HUES64 (cell line): ENCODE measurements at regions not wholly inside any gene's neighbourhood (a gene's known extent, or its start where the extent isn't known, plus 50 kb on each side); places are given as distances from the start of the nearest gene placed in this dataset.
"Not testable (repeated sequence)": the region's sequence is repeated elsewhere in the genome, so short reads cannot be mapped to it uniquely, and the experiment has no call there.

Experiments
- H3K27ac ChIP-seq: 2 replicates; pipeline ENCODE4 v1.7.0; 2013; ENCODE audit warnings: low read depth, low read length, inconsistent platforms
- H3K27me3 ChIP-seq: 2 replicates; pipeline ENCODE4 v1.6.1; 2013; ENCODE audit warnings: mild to moderate bottlenecking, low read length; ENCODE audit not compliant: insufficient read depth
- H3K36me3 ChIP-seq: 2 replicates; pipeline ENCODE4 v1.6.1; 2013; ENCODE audit warnings: mild to moderate bottlenecking, low read length; ENCODE audit not compliant: insufficient read depth
- H3K4me1 ChIP-seq: 2 replicates; pipeline ENCODE4 v1.6.1; 2013; ENCODE audit warnings: mild to moderate bottlenecking, low read length, moderate library complexity; ENCODE audit not compliant: insufficient read depth
- H3K4me3 ChIP-seq: 2 replicates; pipeline ENCODE4 v1.5.1; 2013; ENCODE audit warnings: mild to moderate bottlenecking, low read length, moderate library complexity
- H3K9ac ChIP-seq: 2 replicates; pipeline ENCODE4 v1.6.1; 2013; ENCODE audit warnings: mild to moderate bottlenecking, low read depth, low read length
- H3K9me3 ChIP-seq: 2 replicates; pipeline ENCODE4 v1.6.1; 2013; ENCODE audit warnings: low read depth, low read length; ENCODE audit not compliant: insufficient read depth
- WGBS: fragments of 150-250, 120-280 bp; methylation state at CpG from one replicate; pipeline ENCODE4 v1.1.7; 2013; ENCODE audit warnings: missing lambda C conversion rate; 5-methylcytosine and 5-hydroxymethylcytosine counted together

GRCh38 chr16:7887316-7887715 lies 554.7 kb downstream of the RBFOX1 start:
- 76% methylated on average over 2 of the region's 2 CpGs for WGBS

GRCh38 chr16:7871979-7872378 lies 539.3 kb downstream of the RBFOX1 start:
- H3K9ac ChIP-seq, result no peak overlapping the region
- WGBS, result 90% methylated on average over 2 of the region's 2 CpGs
- H3K27me3 ChIP-seq, result 0 out of 2 replicates have a peak, but pooled peaks cover 6% of the 10 kb centered on the region
- H3K4me3 ChIP-seq, result no peak overlapping the region
- H3K27ac ChIP-seq, result no peak overlapping the region
- no peaks in the 10 kb centered on the region; the same call in 1 of the 2 replicates for H3K9me3 ChIP-seq
- peaks cover 10% of the 10 kb centered on the region for H3K4me1 ChIP-seq
- H3K36me3 ChIP-seq, result no peaks in the 10 kb centered on the region

More at GRCh38 chr16:7887316-7887715, 554.7 kb downstream of the RBFOX1 start:
- Histone ChIP-seq H3K36me3 (no peaks in the 10 kb centered on the region), H3K9me3 (no peaks in the 10 kb centered on the region), H3K4me3 (no peak overlapping the region), H3K27ac (no peak overlapping the region), H3K4me1 (peaks cover 7% of the 10 kb centered on the region; the same call in 1 of the 2 replicates), H3K9ac (no peak overlapping the region), H3K27me3 (no peaks in the 10 kb centered on the region)

- Histone ChIP-seq H3K4me1 (peaks cover 16% of the 10 kb centered on the region), H3K4me3 (no peak overlapping the region), H3K9ac (no peak overlapping the region), H3K27ac (no peak overlapping the region), H3K27me3 (0 out of 2 replicates have a peak, but pooled peaks cover 6% of the 10 kb centered on the region), H3K9me3 (no peaks in the 10 kb centered on the region; the same call in 1 of the 2 replicates), H3K36me3 (no peaks in the 10 kb centered on the region)
- WGBS, result 90% methylated on average over 9 of the region's 9 CpGs
These were observed 538.7 kb downstream of the RBFOX1 start for GRCh38 chr16:7871371-7871770.

- H3K27me3 ChIP-seq, result 0 out of 2 replicates have a peak, but pooled peaks cover 6% of the 10 kb centered on the region
These were observed 535.2 kb downstream of the RBFOX1 start for GRCh38 chr16:7867831-7868230.

GRCh38 chr16:7866144-7866543 lies 533.5 kb downstream of the RBFOX1 start:
- peaks cover 6% of the 10 kb centered on the region; the same call in 1 of the 2 replicates for H3K27me3 ChIP-seq
- H3K4me3 ChIP-seq, result no peak overlapping the region
- H3K36me3 ChIP-seq, result no peaks in the 10 kb centered on the region
- peak overlapping the region; percentile 1; the same call in 1 of the 2 replicates for H3K27ac ChIP-seq
- H3K9ac ChIP-seq, result no peak overlapping the region
- WGBS, result 50% methylated on average over 3 of the region's 4 CpGs
- H3K9me3 ChIP-seq, result no peaks in the 10 kb centered on the region
- H3K4me1 ChIP-seq, result peaks cover 28% of the 10 kb centered on the region

More at GRCh38 chr16:7867831-7868230, 535.2 kb downstream of the RBFOX1 start:
- Histone ChIP-seq H3K9ac (no peak overlapping the region), H3K4me1 (peaks cover 20% of the 10 kb centered on the region), H3K4me3 (no peak overlapping the region), H3K36me3 (no peaks in the 10 kb centered on the region), H3K27ac (no peak overlapping the region), H3K9me3 (no peaks in the 10 kb centered on the region)
- 90% methylated on average over 1 of the region's 1 CpG for WGBS

- not testable (repeated sequence) for H3K4me3 ChIP-seq, H3K36me3 ChIP-seq, H3K9me3 ChIP-seq, H3K27me3 ChIP-seq, H3K9ac ChIP-seq, H3K27ac ChIP-seq
- peaks cover 28% of the 10 kb centered on the region for H3K4me1 ChIP-seq
- whole genome bisulfite sequencing, result 87% methylated on average over 3 of the region's 3 CpGs
These were observed 532.7 kb downstream of the RBFOX1 start for GRCh38 chr16:7865393-7865792.

GRCh38 chr16:7861891-7862582 lies 529.4 kb downstream of the RBFOX1 start:
- 94% methylated on average over 3 of the region's 3 CpGs for WGBS
- Histone ChIP-seq H3K9me3 (no peaks in the 10 kb centered on the region), H3K36me3 (no peaks in the 10 kb centered on the region), H3K9ac (no peak overlapping the region), H3K4me1 (peaks cover 20% of the 10 kb centered on the region), H3K27me3 (no peaks in the 10 kb centered on the region; the same call in 1 of the 2 replicates), H3K27ac (no peak overlapping the region; the same call in 1 of the 2 replicates), H3K4me3 (no peak overlapping the region)

GRCh38 chr16:7853197-7853596 lies 520.6 kb downstream of the RBFOX1 start:
- Histone ChIP-seq H3K9me3 (no peaks in the 10 kb centered on the region), H3K4me3 (no peak overlapping the region)
- 85% methylated on average over 2 of the region's 3 CpGs for WGBS

GRCh38 chr16:7849841-7850240 lies 517.2 kb downstream of the RBFOX1 start:
- H3K36me3 ChIP-seq, result no peaks in the 10 kb centered on the region
- H3K27me3 ChIP-seq, result no peaks in the 10 kb centered on the region
- H3K9ac ChIP-seq, result no peak overlapping the region
- H3K4me3 ChIP-seq, result no peak overlapping the region
- no peaks in the 10 kb centered on the region for H3K4me1 ChIP-seq
- WGBS, result 86% methylated on average over 3 of the region's 3 CpGs
- H3K27ac ChIP-seq, result no peak overlapping the region
- H3K9me3 ChIP-seq, result no peaks in the 10 kb centered on the region

More at GRCh38 chr16:7853197-7853596, 520.6 kb downstream of the RBFOX1 start:
- H3K9ac ChIP-seq, result no peak overlapping the region
- no peak overlapping the region for H3K27ac ChIP-seq
- no peaks in the 10 kb centered on the region for H3K27me3 ChIP-seq
- H3K4me1 ChIP-seq, result no peaks in the 10 kb centered on the region
- no peaks in the 10 kb centered on the region for H3K36me3 ChIP-seq

GRCh38 chr16:7843261-7843660 lies 510.6 kb downstream of the RBFOX1 start:
- peaks cover 17% of the 10 kb centered on the region for H3K4me1 ChIP-seq
- no peaks in the 10 kb centered on the region for H3K27me3 ChIP-seq
- H3K4me3 ChIP-seq, result no peak overlapping the region
- H3K27ac ChIP-seq, result no peak overlapping the region
- no peaks in the 10 kb centered on the region for H3K36me3 ChIP-seq
- no peaks in the 10 kb centered on the region for H3K9me3 ChIP-seq
- WGBS, result 88% methylated on average over 7 of the region's 7 CpGs
- H3K9ac ChIP-seq, result no peak overlapping the region

GRCh38 chr16:7839568-7839967 lies 506.9 kb downstream of the RBFOX1 start:
- no peak overlapping the region for H3K4me3 ChIP-seq
- no peaks in the 10 kb centered on the region for H3K27me3 ChIP-seq

More at GRCh38 chr16:7839568-7839967, 506.9 kb downstream of the RBFOX1 start:
- Histone ChIP-seq H3K4me1 (peaks cover 17% of the 10 kb centered on the region), H3K9me3 (no peaks in the 10 kb centered on the region), H3K9ac (no peak overlapping the region), H3K27ac (no peak overlapping the region), H3K36me3 (no peaks in the 10 kb centered on the region)
- WGBS, result 85% methylated on average over 4 of the region's 4 CpGs
